Right atrium auricular region (tissue), 2 donors: ENCODE measurements at regions not wholly inside any gene's neighbourhood (a gene's known extent, or its start where the extent isn't known, plus 50 kb on each side); places are given as distances from the start of the nearest gene placed in this dataset.

Source experiments
- DNase-seq: peaks from one replicate; pipeline ENCODE4 v3.0.0-alpha.2; 2019; ENCODE audit warnings: low spot score
- H3K27ac ChIP-seq, 2 donors: fragments of 200-600 bp; sonication (generic); 1 replicate in 1 of 2; 2 replicates in 1 of 2; pipeline ENCODE4 v1.5.1; 2016 to 2019
- H3K27me3 ChIP-seq, 2 donors: fragments of 200-600 bp; sonication (generic); one replicate each; pipeline versions ENCODE4 v1.5.1 to v1.6.0; 2017 to 2019
- H3K36me3 ChIP-seq: fragments of 200-600 bp; sonication (generic); one replicate; pipeline ENCODE4 v1.5.1; 2016
- H3K4me1 ChIP-seq, 2 donors: fragments of 200-600 bp; sonication (generic); one replicate each; pipeline versions ENCODE4 v1.5.1 to v1.6.0; 2017 to 2019
- H3K4me3 ChIP-seq, 2 donors: fragments of 200-600 bp; sonication (generic); 1 replicate in 1 of 2; 2 replicates in 1 of 2; pipeline ENCODE4 v1.5.1; 2017 to 2019; ENCODE audit warnings: mild to moderate bottlenecking in 1 of 2, moderate library complexity in 1 of 2
- H3K9me3 ChIP-seq, 2 donors: fragments of 200-600 bp; sonication (generic); one replicate each; pipeline ENCODE4 v1.5.1; 2019
- TF ChIP-seq, protein P1 (sequence below), 2 donors: fragments of 200-600 bp; sonication (generic); IDR thresholded peaks; one replicate each; pipeline ENCODE4 v1.5.1; 2019; ENCODE audit warnings: antibody characterized with exemption in 2 of 2

DNA sequence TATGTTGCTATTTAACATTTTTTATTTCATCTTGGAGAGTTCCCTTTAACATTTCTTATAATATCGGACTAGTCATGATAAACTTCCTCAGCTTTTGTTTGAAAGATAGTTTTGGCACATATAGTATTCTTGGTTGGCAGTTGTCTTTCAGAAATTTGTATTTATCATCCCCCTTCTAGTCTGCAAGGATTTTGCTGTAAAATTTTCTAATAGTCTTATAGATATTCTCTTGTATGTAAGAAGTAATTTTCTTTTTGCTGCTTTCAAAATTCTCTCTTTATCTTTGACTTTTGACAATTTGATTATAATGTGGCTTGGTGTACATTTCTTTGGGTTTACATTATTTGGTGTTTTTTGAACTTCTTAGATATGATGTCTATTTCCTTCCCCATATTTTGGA, 116.0 kb upstream of the AVPR1A start:
- DNase-seq, result no peak
- no peaks in the 10 kb centered on the region for H3K36me3 ChIP-seq
- H3K27me3 ChIP-seq, result no peaks in the 10 kb centered on the region
- H3K27ac ChIP-seq, result no peak overlapping the region
- TF ChIP-seq, protein P1, sequence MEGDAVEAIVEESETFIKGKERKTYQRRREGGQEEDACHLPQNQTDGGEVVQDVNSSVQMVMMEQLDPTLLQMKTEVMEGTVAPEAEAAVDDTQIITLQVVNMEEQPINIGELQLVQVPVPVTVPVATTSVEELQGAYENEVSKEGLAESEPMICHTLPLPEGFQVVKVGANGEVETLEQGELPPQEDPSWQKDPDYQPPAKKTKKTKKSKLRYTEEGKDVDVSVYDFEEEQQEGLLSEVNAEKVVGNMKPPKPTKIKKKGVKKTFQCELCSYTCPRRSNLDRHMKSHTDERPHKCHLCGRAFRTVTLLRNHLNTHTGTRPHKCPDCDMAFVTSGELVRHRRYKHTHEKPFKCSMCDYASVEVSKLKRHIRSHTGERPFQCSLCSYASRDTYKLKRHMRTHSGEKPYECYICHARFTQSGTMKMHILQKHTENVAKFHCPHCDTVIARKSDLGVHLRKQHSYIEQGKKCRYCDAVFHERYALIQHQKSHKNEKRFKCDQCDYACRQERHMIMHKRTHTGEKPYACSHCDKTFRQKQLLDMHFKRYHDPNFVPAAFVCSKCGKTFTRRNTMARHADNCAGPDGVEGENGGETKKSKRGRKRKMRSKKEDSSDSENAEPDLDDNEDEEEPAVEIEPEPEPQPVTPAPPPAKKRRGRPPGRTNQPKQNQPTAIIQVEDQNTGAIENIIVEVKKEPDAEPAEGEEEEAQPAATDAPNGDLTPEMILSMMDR (IDR thresholded peaks at IDR 0.05), result no peak
- peaks cover 0 to 20% of the 10 kb centered on the region in 2 donors for H3K9me3 ChIP-seq
- no peaks in the 10 kb centered on the region for H3K4me1 ChIP-seq
- no peak overlapping the region for H3K4me3 ChIP-seq

DNA sequence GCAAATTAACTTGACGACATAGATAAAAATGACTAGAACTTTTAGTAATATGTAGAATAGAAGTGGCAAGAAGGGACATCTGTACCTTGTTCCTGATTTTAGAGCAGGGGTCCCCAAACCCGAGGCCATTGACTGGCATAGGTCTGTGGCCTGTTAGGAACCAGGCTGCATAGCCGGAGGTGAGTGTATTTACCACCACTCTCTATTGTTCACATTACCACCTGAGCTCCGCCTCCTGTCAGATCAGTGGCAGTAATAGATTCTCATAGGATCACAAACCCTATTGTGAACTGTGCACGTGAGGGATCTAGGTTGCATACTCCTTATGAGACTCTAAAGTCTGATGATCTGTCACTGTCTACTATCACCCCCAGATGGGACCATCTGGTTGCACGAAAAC, 113.6 kb upstream of the AVPR1A start:
- TF ChIP-seq, protein P1 (IDR thresholded peaks at IDR 0.05), result no peak

DNA sequence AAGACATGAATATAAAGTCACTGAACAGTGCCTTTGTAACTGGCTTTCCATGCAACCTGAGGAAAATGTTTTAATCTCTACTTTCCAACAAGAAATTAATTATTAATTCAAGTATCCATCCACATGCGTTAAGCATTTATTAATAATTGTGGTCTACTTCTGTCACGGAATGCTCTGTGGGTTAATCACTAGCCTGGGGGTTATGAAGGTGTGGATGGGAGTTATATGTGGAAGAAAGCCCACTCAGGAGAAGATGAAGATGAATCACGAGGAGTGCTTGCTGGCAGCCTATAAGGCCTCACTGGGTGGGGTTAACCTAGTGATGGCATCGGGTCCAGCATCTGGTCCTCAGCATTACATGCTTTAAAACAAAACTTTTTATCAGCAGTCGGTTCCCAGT, 99.5 kb upstream of the AVPR1A start:
- no peaks in the 10 kb centered on the region for H3K36me3 ChIP-seq
- TF ChIP-seq, protein P1 (IDR thresholded peaks at IDR 0.05), result no peak
- H3K27me3 ChIP-seq, result no peaks in the 10 kb centered on the region
- DNase-seq, result no peak
- H3K4me1 ChIP-seq, result no peaks in the 10 kb centered on the region
- no peak overlapping the region for H3K27ac ChIP-seq
- no peaks in the 10 kb centered on the region for H3K9me3 ChIP-seq
- no peak overlapping the region for H3K4me3 ChIP-seq

More for the DNA sequence above, 113.6 kb upstream of the AVPR1A start:
- Histone ChIP-seq H3K4me1 (no peaks in the 10 kb centered on the region), H3K27me3 (no peaks in the 10 kb centered on the region), H3K4me3 (no peak overlapping the region), H3K9me3 (peaks cover 0 to 20% of the 10 kb centered on the region in 2 donors), H3K27ac (no peak overlapping the region), H3K36me3 (no peaks in the 10 kb centered on the region)
- DNase-seq, result no peak

- H3K36me3 ChIP-seq, result no peaks in the 10 kb centered on the region
- H3K27me3 ChIP-seq, result no peaks in the 10 kb centered on the region
- H3K4me1 ChIP-seq, result no peaks in the 10 kb centered on the region
- TF ChIP-seq, protein P1 (IDR thresholded peaks at IDR 0.05), result no peak
- peaks cover 0 to 22% of the 10 kb centered on the region in 2 donors for H3K9me3 ChIP-seq
- no peak for DNase-seq
- no peak overlapping the region for H3K4me3 ChIP-seq
- no peak overlapping the region for H3K27ac ChIP-seq
Measured at GRCh38 chr12:63238892-63239291, 87.9 kb upstream of the AVPR1A start.

- Histone ChIP-seq H3K27ac (no peak overlapping the region), H3K27me3 (no peaks in the 10 kb centered on the region)
Measured at GRCh38 chr12:63232896-63233295, 81.9 kb upstream of the AVPR1A start.

GRCh38 chr12:63228853-63229252, 77.9 kb upstream of the AVPR1A start:
- Histone ChIP-seq H3K27ac (no peak overlapping the region), H3K27me3 (no peaks in the 10 kb centered on the region), H3K4me3 (no peak overlapping the region), H3K4me1 (no peaks in the 10 kb centered on the region), H3K36me3 (no peaks in the 10 kb centered on the region), H3K9me3 (no peaks in the 10 kb centered on the region)
- TF ChIP-seq, protein P1 (IDR thresholded peaks at IDR 0.05), result no peak
- DNase-seq, result no peak

More at GRCh38 chr12:63232896-63233295, 81.9 kb upstream of the AVPR1A start:
- no peak for DNase-seq
- H3K4me3 ChIP-seq, result no peak overlapping the region
- TF ChIP-seq, protein P1 (IDR thresholded peaks at IDR 0.05), result no peak
- no peaks in the 10 kb centered on the region for H3K4me1 ChIP-seq
- H3K36me3 ChIP-seq, result no peaks in the 10 kb centered on the region
- H3K9me3 ChIP-seq, result no peaks in the 10 kb centered on the region
